ENCODE measurements at regions not wholly inside any gene's neighbourhood (a gene's known extent, or its start where the extent isn't known, plus 50 kb on each side); places are given as distances from the start of the nearest gene placed in this dataset.

- no peak for TF ChIP-seq CTCF (IDR thresholded peaks at IDR 0.05; ENCODE audit: low read depth, low read length, missing control alignments)
- Histone ChIP-seq H3K27me3 (replicated peaks) (no peaks in the 10 kb centered on the region), H3K27ac (no peak overlapping the region), H3K36me3 (replicated peaks) (no peaks in the 10 kb centered on the region), H3K4me3 (ENCODE audit: low read depth, low read length) (no peak overlapping the region)
- DNase-seq: no peak
- in situ Hi-C loops (cut with HindIII; ENCODE audit: low pct_ligation_motif_present, low sequenced_read_pairs): no loop called here
Observed at GRCh38 chr6:166718516-166718915, 91.5 kb upstream of the RPS6KA2 start.

DNA sequence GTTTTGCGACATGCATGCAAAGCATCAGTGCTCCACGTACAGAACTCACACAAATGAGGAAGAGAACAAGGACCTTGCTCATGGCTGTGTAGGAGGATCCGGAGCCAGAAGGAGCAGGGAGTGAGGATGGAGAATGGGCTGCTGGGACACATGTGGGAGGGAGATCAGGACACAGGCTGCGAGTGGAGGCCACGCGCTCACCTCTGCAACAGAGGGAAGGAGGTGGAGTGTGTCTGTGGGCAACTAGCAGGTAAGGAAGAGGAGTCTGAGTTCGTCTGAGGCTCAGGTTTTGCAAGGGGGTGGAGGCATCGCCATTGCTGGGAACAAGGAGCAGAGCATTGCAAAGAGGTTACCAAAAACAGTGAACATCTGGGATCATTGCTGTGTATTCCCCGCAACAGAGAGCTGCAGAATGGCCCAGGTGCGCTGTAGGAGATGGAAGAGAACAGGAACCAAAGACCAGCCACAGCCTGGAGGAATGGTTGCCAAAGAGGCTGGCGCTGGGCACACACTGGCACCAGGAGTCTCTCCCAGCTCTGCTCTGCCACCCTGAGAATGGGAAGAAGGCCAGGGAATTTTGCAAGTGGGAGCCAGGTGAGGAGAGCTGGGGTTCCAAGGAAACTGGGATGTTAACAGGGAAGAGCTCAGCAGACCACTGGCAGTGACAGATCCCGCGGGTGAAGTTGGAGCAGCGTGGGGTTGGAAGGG is 90.0 kb upstream of the RPS6KA2 start:
- no peak for TF ChIP-seq CTCF (IDR thresholded peaks at IDR 0.05; ENCODE audit: low read depth, low read length, missing control alignments)
- no peaks in the 10 kb centered on the region for H3K27me3 ChIP-seq (replicated peaks)
- H3K36me3 ChIP-seq (replicated peaks): no peaks in the 10 kb centered on the region
- H3K4me3 ChIP-seq (ENCODE audit: low read depth, low read length): no peak overlapping the region
- no peak for DNase-seq
- in situ Hi-C loops (cut with HindIII; ENCODE audit: low pct_ligation_motif_present, low sequenced_read_pairs): no loop called here
- H3K27ac ChIP-seq: no peak overlapping the region

- in situ Hi-C loops (cut with HindIII; ENCODE audit: low pct_ligation_motif_present, low sequenced_read_pairs): no loop called here
Observed at GRCh38 chr6:166715992-166716391, 88.9 kb upstream of the RPS6KA2 start.

GRCh38 chr6:166715065-166715464 is 88.0 kb upstream of the RPS6KA2 start:
- TF ChIP-seq CTCF (IDR thresholded peaks at IDR 0.05; ENCODE audit: low read depth, low read length, missing control alignments): no peak
- Histone ChIP-seq H3K36me3 (replicated peaks) (no peaks in the 10 kb centered on the region), H3K27me3 (replicated peaks) (no peaks in the 10 kb centered on the region), H3K27ac (no peak overlapping the region), H3K4me3 (ENCODE audit: low read depth, low read length) (no peak overlapping the region)
- in situ Hi-C loops (cut with HindIII; ENCODE audit: low pct_ligation_motif_present, low sequenced_read_pairs): no loop called here
- DNase-seq: no peak

More at GRCh38 chr6:166715992-166716391, 88.9 kb upstream of the RPS6KA2 start:
- Histone ChIP-seq H3K4me3 (ENCODE audit: low read depth, low read length) (no peak overlapping the region), H3K36me3 (replicated peaks) (no peaks in the 10 kb centered on the region), H3K27me3 (replicated peaks) (no peaks in the 10 kb centered on the region), H3K27ac (no peak overlapping the region)
- TF ChIP-seq CTCF (IDR thresholded peaks at IDR 0.05; ENCODE audit: low read depth, low read length, missing control alignments): no peak
- DNase-seq: no peak

DNA sequence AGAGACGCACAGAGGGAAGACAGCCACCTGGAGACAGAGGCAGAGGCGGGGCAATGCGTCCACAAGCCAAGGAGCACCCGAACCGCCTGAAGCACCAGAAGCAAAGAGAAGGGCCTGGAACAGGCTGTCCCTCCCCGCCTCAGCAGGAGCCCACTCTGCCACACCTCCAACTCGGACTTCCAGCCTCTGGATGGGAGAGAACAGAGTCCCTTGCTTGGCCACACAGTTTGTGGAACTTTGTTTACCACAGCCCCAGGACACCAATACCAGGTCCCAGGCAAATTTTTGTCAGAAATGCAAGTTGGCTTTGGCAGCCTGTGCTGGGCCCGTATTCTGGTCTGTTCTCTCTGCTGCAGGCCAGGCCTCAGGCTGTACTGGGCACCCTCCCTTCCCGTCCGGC is 87.5 kb upstream of the RPS6KA2 start:
- H3K27me3 ChIP-seq (replicated peaks): no peaks in the 10 kb centered on the region
- no peak for DNase-seq
- in situ Hi-C loops (cut with HindIII; ENCODE audit: low pct_ligation_motif_present, low sequenced_read_pairs): no loop called here
- no peak for TF ChIP-seq CTCF (IDR thresholded peaks at IDR 0.05; ENCODE audit: low read depth, low read length, missing control alignments)
- no peaks in the 10 kb centered on the region for H3K36me3 ChIP-seq (replicated peaks)
- H3K4me3 ChIP-seq (ENCODE audit: low read depth, low read length): no peak overlapping the region
- no peak overlapping the region for H3K27ac ChIP-seq

DNA sequence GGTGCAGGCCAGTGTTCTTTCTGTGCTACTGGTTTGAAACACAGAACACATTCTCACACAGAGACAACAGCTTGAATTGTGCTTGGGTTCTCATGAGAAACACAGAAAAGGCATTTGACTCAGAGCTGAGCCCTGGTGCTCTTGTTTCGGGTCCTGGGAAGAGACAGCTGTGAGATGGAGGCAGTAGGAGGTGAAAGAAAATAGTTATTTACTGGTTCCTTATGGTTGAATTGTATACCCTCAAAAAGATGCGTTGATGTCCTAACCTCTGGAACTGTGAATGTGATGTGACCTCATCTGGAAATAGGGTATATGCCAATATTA is 87.1 kb upstream of the RPS6KA2 start:
- Histone ChIP-seq H3K36me3 (replicated peaks) (no peaks in the 10 kb centered on the region), H3K27me3 (replicated peaks) (no peaks in the 10 kb centered on the region), H3K4me3 (ENCODE audit: low read depth, low read length) (no peak overlapping the region), H3K27ac (no peak overlapping the region)
- no peak for DNase-seq
- no peak for TF ChIP-seq CTCF (IDR thresholded peaks at IDR 0.05; ENCODE audit: low read depth, low read length, missing control alignments)
- in situ Hi-C loops (cut with HindIII; ENCODE audit: low pct_ligation_motif_present, low sequenced_read_pairs): no loop called here
